Aorta (tissue), 5 donors: ENCODE measurements at regions not wholly inside any gene's neighbourhood (a gene's known extent, or its start where the extent isn't known, plus 50 kb on each side); places are given as distances from the start of the nearest gene placed in this dataset.
A peak's percentile ranks its signal among the peaks of the same experiment; 100 is the strongest.

ENCODE experiments used
- ATAC-seq: fragments of 200-7000 bp; cut with Tn5 transposase; one replicate; pipeline ENCODE4 v1.9.1; 2022; ENCODE audit warnings: moderate library complexity; ENCODE audit not compliant: low FRiP score
- DNase-seq, 2 donors: peaks; one replicate each; pipeline ENCODE4 v3.0.0-alpha.2; 2020
- H3K27ac ChIP-seq, 2 donors: one replicate each; pipeline ENCODE4 v1.5.1; 2013; ENCODE audit warnings: low read length in 2 of 2, mild to moderate bottlenecking in 2 of 2, moderate library complexity in 2 of 2, control low read depth in 1 of 2, inconsistent platforms in 1 of 2, low read depth in 1 of 2
- H3K27me3 ChIP-seq, 2 donors: one replicate each; pipeline ENCODE4 v1.6.1; 2013; ENCODE audit warnings: control low read depth in 1 of 2, low read length in 1 of 2, mild to moderate bottlenecking in 1 of 2, moderate library complexity in 1 of 2; ENCODE audit not compliant: insufficient read depth in 2 of 2, control insufficient read depth in 1 of 2
- H3K36me3 ChIP-seq, 2 donors: one replicate each; pipeline ENCODE4 v1.6.1; 2013; ENCODE audit warnings: control low read depth in 1 of 2, low read length in 1 of 2, mild to moderate bottlenecking in 1 of 2; ENCODE audit not compliant: insufficient read depth in 2 of 2, control insufficient read depth in 1 of 2
- H3K4me1 ChIP-seq, 2 donors: one replicate each; pipeline ENCODE4 v1.6.1; 2013; ENCODE audit warnings: low read length in 2 of 2, control low read depth in 1 of 2, mild to moderate bottlenecking in 1 of 2, moderate library complexity in 1 of 2; ENCODE audit not compliant: insufficient read depth in 2 of 2, control insufficient read depth in 1 of 2
- H3K4me3 ChIP-seq, 2 donors: one replicate each; pipeline ENCODE4 v1.5.1; 2013; ENCODE audit warnings: low read length in 2 of 2, control low read depth in 1 of 2, mild to moderate bottlenecking in 1 of 2
- H3K9me3 ChIP-seq: one replicate; pipeline ENCODE4 v1.6.1; 2013; ENCODE audit warnings: mild to moderate bottlenecking, low read length; ENCODE audit not compliant: control insufficient read depth
- WGBS, 2 donors: extraction: QIAGEN DNeasy Blood & Tissue Kit; methylation state at CpG; one replicate each; pipeline ENCODE4 v1.1.7; 2013; 5-methylcytosine and 5-hydroxymethylcytosine counted together
- intact Hi-C, 2 donors: fragments of 100-400 bp; cut with DNase I; formaldehyde crosslinking; loops; one replicate each; pipeline versions ENCODE4 v1.14.2 to v1.15.0; 2022
- donor health status: healthy with polysubstance abuse.
- donor health status: Bipolar disorder and iron deficiency.
- donor health status: DM: no; HTN: no; CAD: no.
- donor health status: DM: no; HTN: no; CAD: no.
- donor health status: DM: yes; HTN: yes; CAD: no.

DNA sequence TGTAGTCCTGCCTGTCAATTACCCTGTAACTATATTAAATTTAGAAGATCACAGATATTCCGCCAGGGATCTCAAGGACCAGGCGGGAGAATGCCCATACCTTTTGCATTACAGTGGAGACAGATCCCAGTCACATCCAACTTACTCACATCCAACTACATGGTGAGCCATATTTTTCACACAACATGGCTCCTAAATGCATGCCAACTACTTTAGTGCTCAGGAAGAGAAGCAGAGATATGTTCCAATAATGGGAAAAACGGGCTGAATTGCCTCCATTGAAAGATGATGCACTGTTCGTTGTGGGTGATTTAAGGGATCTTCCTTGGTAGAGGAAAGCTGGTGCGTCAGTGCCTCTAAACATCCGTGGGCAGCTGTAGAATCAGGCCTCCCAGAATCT, 304.5 kb downstream of the CD83 start:
- H3K27me3 ChIP-seq = no peaks in the 10 kb centered on the region
- ATAC-seq (no peak), DNase-seq (no peak)
- H3K9me3 ChIP-seq = no peaks in the 10 kb centered on the region
- H3K4me3 ChIP-seq = no peak overlapping the region
- intact Hi-C loops = no loop called here
- no peak overlapping the region for H3K27ac ChIP-seq
- 91 to 94% methylated on average over 6 of the region's 6 CpGs for WGBS, 2 donors
- peaks cover 0 to 4% of the 10 kb centered on the region in 2 donors for H3K4me1 ChIP-seq
- H3K36me3 ChIP-seq = no peaks in the 10 kb centered on the region

DNA sequence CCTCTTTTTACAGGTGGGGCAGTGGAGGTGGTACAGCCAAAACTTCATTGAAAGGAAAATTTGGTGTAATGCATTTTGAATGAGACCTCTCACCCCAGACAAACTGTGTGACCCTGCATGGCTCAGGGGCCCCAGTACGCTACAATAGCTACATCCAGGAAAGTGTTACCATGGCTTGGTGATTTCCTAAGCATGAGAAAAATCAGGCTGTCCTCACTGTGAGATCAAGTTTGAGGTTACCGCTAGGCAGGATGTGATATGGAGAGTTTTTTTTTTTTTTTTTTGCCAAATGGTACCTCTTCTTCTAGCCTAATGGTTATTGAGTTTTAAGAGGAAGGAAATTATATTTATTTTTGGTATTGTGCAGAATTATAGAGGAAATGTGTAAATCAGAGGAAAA, 305.3 kb downstream of the CD83 start:
- 67 to 76% methylated on average over 2 of the region's 2 CpGs for WGBS, 2 donors
- ATAC-seq (no peak), DNase-seq (no peak)
- Histone ChIP-seq H3K9me3 (no peaks in the 10 kb centered on the region), H3K27ac (no peak overlapping the region), H3K36me3 (no peaks in the 10 kb centered on the region), H3K27me3 (no peaks in the 10 kb centered on the region), H3K4me1 (peaks cover 0 to 4% of the 10 kb centered on the region in 2 donors), H3K4me3 (no peak overlapping the region)
- intact Hi-C loops = no loop called here

DNA sequence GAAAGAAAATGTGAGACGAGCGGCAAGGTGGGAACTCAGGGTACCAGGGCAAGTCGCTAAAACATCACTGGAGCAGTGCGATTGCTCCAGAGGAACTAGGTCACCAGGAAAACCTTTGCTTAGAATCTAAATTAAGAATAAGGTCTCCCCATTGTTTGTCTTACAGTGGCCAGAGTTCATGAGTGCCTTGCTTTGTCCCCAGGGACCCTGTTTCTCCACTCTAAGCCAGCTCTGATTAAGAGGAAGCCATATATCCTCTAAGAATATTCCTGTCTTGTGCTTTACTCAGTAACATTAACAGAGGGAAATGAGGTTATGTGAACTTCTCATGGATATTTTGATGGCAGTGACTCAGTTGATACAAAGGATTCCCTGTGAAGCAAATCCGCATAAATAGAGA, 305.8 kb downstream of the CD83 start:
- WGBS, 2 donors = 31 to 42% methylated on average over 5 of the region's 5 CpGs
- no peak overlapping the region for H3K27ac ChIP-seq
- peak; percentile 60 for ATAC-seq
- intact Hi-C loops = no loop called here
- H3K4me1 ChIP-seq = peaks cover 0 to 4% of the 10 kb centered on the region in 2 donors
- no peak for DNase-seq
- H3K27me3 ChIP-seq = no peaks in the 10 kb centered on the region
- no peak overlapping the region for H3K4me3 ChIP-seq
- no peaks in the 10 kb centered on the region for H3K36me3 ChIP-seq
- no peaks in the 10 kb centered on the region for H3K9me3 ChIP-seq

DNA sequence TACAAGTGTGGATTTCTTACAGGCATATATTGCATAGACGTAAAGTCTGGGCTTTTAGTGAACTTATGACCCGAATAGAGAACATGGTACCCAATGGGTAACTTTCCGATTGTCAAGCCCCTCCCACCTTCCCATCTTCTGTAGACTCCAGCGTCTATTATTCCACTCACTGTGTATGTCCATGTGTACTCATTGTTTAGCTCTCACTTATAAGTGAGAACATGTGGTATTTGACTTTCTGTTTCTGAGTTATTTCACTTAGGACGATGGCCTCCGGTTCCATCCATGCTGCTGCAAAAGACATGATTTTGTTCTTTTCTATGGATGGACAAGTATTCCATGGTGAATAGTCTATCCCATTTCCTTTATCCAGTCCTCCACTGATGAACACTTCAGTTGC, 306.4 kb downstream of the CD83 start:
- no peak overlapping the region for H3K27ac ChIP-seq
- intact Hi-C loops = no loop called here
- no peaks in the 10 kb centered on the region for H3K27me3 ChIP-seq
- peaks cover 0 to 4% of the 10 kb centered on the region in 2 donors for H3K4me1 ChIP-seq
- no peak for ATAC-seq
- no peaks in the 10 kb centered on the region for H3K36me3 ChIP-seq
- WGBS, 2 donors = 94% methylated on average over 6 of the region's 6 CpGs
- no peak for DNase-seq
- no peak overlapping the region for H3K4me3 ChIP-seq
- H3K9me3 ChIP-seq = no peaks in the 10 kb centered on the region

DNA sequence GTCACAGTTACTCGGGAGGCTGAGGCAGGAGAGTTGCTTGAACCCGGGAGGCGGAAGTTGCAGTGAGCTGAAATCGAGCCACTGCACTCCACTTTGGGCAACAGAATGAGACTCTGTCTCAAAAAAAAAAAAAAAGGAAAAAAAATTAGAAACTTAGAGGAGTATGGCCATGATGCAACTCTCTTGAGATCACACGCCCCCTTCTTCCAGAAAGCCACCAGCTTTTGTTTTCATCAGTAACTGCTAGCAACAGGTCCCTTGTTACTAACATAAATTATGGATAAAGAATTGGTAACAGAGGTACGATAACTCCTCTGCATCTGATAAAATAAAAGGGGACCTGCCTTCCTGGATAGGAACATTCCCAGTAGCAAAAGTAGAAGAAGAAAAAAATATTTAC, 308.2 kb downstream of the CD83 start:
- WGBS, 2 donors = 95 to 97% methylated on average over 6 of the region's 6 CpGs
- ATAC-seq = no peak
- intact Hi-C loops = no loop called here

DNA sequence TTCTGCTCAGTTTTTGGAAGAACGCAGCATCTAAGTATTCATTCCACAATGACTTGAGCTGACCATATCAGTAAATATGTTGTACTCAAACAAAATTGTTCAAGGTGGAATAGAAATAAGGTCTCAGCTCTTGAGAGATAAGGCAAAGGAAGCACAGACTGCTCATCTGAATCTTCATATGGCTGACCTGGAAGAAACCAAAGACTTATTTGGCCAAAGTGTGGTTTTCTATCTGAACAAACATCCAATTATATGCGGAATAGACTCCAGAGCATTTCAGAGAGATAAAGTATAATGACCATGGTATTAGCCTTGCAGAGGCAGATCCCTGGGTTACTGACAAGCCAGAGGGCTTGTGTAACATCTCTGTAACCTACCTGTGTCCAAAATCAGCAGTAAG, 308.7 kb downstream of the CD83 start:
- intact Hi-C loops = no loop called here

More for the DNA sequence above, 308.2 kb downstream of the CD83 start:
- Histone ChIP-seq H3K9me3 (no peaks in the 10 kb centered on the region), H3K4me3 (no peak overlapping the region), H3K36me3 (no peaks in the 10 kb centered on the region), H3K4me1 (peaks cover 0 to 4% of the 10 kb centered on the region in 2 donors), H3K27ac (no peak overlapping the region), H3K27me3 (no peaks in the 10 kb centered on the region)
- DNase-seq = no peak

DNA sequence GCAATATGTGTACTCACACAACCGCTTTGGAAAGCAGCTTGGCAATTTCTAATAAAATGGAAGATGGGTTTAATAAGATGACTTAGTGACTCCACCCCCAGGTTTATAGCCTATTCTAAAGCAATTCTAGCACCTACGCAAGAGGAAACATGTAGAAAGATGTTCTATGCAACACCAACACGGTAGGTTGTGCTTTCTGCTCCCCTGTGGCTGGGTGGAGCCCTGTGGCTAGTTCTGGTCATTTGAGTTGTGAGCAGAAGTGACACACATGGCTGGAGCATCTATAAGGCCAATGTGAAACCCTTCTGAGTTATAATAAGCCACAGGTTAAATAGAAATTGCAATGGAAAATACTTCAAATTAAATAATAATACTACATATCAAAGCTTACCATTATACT, 310.7 kb downstream of the CD83 start:
- H3K4me1 ChIP-seq = peaks cover 0 to 3% of the 10 kb centered on the region in 2 donors
- ATAC-seq (no peak), DNase-seq (no peak)
- H3K4me3 ChIP-seq = no peak overlapping the region
- H3K9me3 ChIP-seq = no peaks in the 10 kb centered on the region
- H3K36me3 ChIP-seq = no peaks in the 10 kb centered on the region
- intact Hi-C loops = no loop called here
- no peak overlapping the region for H3K27ac ChIP-seq
- no peaks in the 10 kb centered on the region for H3K27me3 ChIP-seq
- WGBS, 2 donors = 94% methylated on average over 3 of the region's 3 CpGs

More for the DNA sequence above, 308.7 kb downstream of the CD83 start:
- DNase-seq (no peak), ATAC-seq (no peak)
- Histone ChIP-seq H3K9me3 (no peaks in the 10 kb centered on the region), H3K36me3 (no peaks in the 10 kb centered on the region), H3K4me1 (peaks cover 0 to 4% of the 10 kb centered on the region in 2 donors), H3K27ac (no peak overlapping the region), H3K27me3 (no peaks in the 10 kb centered on the region), H3K4me3 (no peak overlapping the region)
- 94 to 97% methylated on average over 2 of the region's 2 CpGs for WGBS, 2 donors

DNA sequence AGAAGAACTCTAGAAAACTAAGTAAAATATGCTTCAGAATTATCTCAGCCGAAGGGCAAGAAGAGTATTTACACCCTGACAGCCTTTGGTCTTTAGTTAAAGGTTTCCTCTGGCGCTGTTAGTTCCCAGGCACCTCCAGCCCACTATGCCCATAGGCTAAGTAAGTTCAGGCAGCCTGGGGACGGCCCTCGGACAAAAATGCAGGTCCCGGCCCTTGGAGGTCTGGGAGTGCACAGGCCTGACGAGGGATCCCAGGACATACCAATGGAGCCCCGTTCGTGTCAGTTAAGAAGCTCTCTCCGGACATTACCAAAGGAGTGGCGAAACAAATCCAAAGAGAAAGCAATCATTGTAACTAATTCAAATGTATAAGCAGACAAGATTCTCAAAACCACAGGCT, 311.8 kb downstream of the CD83 start:
- intact Hi-C loops = no loop called here
- ATAC-seq (no peak), DNase-seq (no peak)
- Histone ChIP-seq H3K27ac (no peak overlapping the region), H3K4me3 (no peak overlapping the region), H3K4me1 (no peaks in the 10 kb centered on the region), H3K27me3 (no peaks in the 10 kb centered on the region), H3K36me3 (no peaks in the 10 kb centered on the region), H3K9me3 (no peaks in the 10 kb centered on the region)
- WGBS, 2 donors = 88% methylated on average over 10 of the region's 10 CpGs

DNA sequence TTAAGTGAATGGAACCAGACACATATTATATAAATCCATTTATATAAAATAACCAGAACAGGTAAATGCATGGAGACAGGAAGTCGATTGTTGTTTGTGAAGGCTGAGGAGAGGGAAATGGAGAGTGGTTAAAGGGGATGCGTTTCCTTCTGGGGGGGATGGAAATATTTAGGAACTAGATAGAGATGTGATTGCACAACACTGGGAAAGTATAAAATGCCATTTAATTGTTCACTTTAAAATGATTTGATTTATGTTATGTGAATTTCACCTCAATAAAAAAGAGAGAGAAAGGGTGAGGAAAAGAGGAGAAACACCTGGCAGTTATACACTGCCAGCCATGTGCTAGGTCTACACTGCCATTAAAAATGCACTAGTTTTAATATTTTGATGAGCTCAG, 312.6 kb downstream of the CD83 start:
- no peak for DNase-seq
- WGBS, 2 donors = 96 to 99% methylated on average over 2 of the region's 2 CpGs
- Histone ChIP-seq H3K4me3 (no peak overlapping the region), H3K9me3 (no peaks in the 10 kb centered on the region), H3K36me3 (no peaks in the 10 kb centered on the region), H3K27ac (no peak overlapping the region), H3K27me3 (no peaks in the 10 kb centered on the region), H3K4me1 (no peaks in the 10 kb centered on the region)
- ATAC-seq = no peak
- intact Hi-C loops = no loop called here
